Dedifferentiated amniotic fluid mesenchymal stem cell (primary cell): ENCODE measurements at regions not wholly inside any gene's neighbourhood (a gene's known extent, or its start where the extent isn't known, plus 50 kb on each side); places are given as distances from the start of the nearest gene placed in this dataset.

ENCODE experiments used
- DNase-seq: peaks from one replicate; pipeline ENCODE4 v3.0.0-alpha.2; 2016; ENCODE audit errors: extremely low spot score

- no peak for DNase-seq
These were observed 2305.7 kb downstream of the PCDH9 start for GRCh38 chr13:64924401-64924800.

DNA sequence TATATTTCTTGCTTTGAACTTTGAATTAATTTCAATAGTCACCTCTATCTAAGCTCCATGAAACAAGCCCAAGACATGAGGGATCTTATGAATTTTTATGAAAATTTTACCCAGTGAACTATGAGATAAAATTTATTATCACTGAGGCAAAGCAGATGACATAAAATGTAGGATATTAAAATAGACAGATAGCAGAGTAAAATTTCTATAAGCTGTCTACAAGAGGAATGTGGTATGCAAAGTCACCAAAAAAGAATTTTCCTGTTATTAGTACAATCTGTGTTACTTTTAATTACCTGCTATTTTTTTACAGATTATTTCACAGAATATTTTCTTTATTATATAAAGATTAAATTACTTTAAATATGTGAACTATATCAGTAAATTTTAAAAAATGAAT is 2312.6 kb downstream of the PCDH9 start:
- no peak for DNase-seq

DNA sequence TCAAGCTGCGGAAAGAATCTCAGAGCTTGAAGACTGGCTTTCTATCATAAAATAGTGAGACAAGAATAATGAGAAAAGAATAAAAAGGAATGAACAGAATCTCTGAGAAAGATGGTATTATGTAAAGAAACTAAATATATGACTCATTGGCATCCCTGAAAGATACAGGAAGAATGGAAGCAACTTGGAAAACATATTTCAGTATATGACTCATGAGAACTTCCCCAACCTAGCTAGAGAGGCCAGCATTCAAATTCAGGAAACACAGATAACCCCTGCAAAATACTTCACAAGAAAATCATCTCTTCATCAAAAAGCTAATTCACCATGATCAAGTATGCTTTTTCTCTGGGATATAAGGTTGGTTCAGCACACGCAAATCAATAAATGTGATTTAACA is 2318.0 kb downstream of the PCDH9 start:
- peak; percentile 52 for DNase-seq

- DNase-seq, result no peak
These were observed 2320.0 kb downstream of the PCDH9 start for GRCh38 chr13:64910096-64910495.

- no peak for DNase-seq
These were observed 2321.0 kb downstream of the PCDH9 start for GRCh38 chr13:64909184-64909583.

- no peak for DNase-seq
These were observed 2330.1 kb downstream of the PCDH9 start for GRCh38 chr13:64900039-64900438.

DNA sequence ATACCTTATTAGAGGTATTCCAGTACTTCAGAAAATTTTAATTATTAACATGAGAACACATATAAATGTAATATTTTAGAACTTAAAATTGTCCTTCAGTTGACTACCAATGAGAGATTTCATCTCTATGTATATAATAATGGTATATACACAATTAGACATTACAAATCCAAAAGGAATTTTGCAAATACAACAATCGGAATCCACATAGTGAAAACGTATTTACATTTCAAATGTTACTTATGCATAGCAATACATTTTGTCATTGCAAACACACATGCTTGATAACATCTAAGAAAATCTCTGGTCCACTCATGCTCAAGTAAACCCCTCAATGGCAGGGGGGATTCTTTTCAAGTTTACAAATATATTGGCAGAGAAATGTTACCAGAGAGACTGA is 2345.2 kb downstream of the PCDH9 start:
- DNase-seq, result no peak

DNA sequence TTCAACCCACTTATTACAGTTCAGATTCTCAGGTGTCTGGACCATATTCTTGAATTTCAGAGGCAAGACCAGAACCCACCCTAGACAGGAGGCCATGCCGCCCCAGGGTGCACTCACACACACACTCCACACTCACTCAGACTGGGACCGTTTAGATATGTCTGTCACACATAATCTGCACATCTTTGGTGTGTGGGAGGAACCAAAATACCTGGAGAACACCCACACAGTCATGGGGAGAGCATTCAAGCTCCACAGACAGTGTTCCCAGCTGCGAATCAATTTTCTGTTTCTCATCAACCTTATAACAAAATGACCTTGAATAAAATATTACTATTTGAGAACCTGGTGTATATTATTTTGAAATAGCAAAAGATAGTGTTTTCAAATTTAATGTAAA is 2353.0 kb downstream of the PCDH9 start:
- no peak for DNase-seq

- DNase-seq, result no peak
These were observed 2358.4 kb downstream of the PCDH9 start for GRCh38 chr13:64871742-64872141.

GRCh38 chr13:64869539-64869938 is 2360.6 kb downstream of the PCDH9 start:
- no peak for DNase-seq

GRCh38 chr13:64867856-64868255 is 2362.3 kb downstream of the PCDH9 start:
- no peak for DNase-seq

GRCh38 chr13:64866331-64866730 is 2363.8 kb downstream of the PCDH9 start:
- no peak for DNase-seq

GRCh38 chr13:64855506-64855905 is 2374.6 kb downstream of the PCDH9 start:
- DNase-seq, result no peak

DNA sequence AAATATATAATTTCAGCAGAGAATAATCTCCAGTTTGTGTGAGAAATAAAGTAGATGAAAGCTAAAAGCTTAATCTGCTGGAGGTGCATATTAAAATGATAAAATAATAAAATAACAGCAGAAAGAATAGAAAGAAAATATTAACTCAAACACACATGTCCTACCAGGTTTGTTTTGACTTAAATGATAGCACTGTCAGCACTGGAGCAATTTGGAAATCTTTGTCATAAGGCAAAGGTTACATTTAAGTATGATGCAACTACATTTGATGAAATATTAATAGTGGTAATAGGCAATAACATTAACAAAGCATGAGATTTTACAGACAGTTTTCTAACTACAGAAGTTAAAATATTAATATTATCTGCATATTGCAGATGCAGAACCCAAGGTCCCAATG is 2380.1 kb downstream of the PCDH9 start:
- no peak for DNase-seq

GRCh38 chr13:64849196-64849595 is 2380.9 kb downstream of the PCDH9 start:
- DNase-seq, result no peak

- no peak for DNase-seq
These were observed 2382.4 kb downstream of the PCDH9 start for GRCh38 chr13:64847767-64848166.

- DNase-seq, result no peak
These were observed 2385.0 kb downstream of the PCDH9 start for GRCh38 chr13:64845110-64845509.

GRCh38 chr13:64819081-64819480 is 2411.1 kb downstream of the PCDH9 start:
- DNase-seq, result no peak

GRCh38 chr13:64817691-64818090 is 2412.4 kb downstream of the PCDH9 start:
- peak; percentile 32 for DNase-seq

GRCh38 chr13:64810750-64811149 is 2419.4 kb downstream of the PCDH9 start:
- DNase-seq, result no peak

DNA sequence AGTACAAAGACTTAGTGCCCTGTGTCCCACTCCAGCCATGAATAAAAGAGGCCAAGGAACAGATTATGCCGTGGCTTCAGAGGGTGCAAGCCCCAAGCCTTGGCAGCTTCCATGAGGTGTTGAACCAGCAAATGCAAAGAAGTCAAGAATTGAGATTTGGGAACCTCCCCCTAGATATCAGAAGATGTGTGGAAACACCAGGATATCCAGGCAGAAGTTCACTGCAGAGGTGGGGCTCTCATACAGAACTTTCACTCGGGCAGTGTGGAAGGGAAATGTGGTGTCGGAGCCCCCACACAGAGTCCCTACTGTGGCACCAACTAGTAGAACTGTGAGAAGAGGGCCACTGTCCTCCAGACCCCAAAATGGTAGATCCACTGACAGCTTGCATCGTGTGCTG is 2421.4 kb downstream of the PCDH9 start:
- DNase-seq, result no peak

GRCh38 chr13:64801768-64802167 is 2428.4 kb downstream of the PCDH9 start:
- peak; percentile 7 for DNase-seq

DNA sequence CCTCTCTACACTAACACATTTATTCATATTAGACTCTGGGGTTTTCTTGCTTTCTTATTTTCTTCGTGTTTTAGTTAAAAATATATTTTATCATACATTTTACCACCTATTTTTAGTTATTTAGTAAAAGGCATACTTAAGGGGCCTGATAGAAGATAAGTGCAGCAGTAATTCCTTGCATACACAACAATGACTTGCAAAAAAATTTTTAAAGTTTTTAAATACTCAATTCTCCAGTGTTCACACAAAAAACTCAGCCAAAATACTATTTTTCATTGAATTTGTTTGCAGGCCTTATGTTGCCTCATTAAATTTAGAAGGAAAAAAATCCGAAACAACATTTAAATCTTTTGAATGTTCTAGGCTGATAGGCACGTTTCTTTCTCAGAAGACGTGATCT is 2431.7 kb downstream of the PCDH9 start:
- no peak for DNase-seq

- DNase-seq, result no peak
These were observed 2436.5 kb downstream of the PCDH9 start for GRCh38 chr13:64793592-64793991.

- DNase-seq, result no peak
These were observed 2437.0 kb downstream of the PCDH9 start for GRCh38 chr13:64793131-64793530.
